ENCODE measurements at regions not wholly inside any gene's neighbourhood (a gene's known extent, or its start where the extent isn't known, plus 50 kb on each side); places are given as distances from the start of the nearest gene placed in this dataset.

DNA sequence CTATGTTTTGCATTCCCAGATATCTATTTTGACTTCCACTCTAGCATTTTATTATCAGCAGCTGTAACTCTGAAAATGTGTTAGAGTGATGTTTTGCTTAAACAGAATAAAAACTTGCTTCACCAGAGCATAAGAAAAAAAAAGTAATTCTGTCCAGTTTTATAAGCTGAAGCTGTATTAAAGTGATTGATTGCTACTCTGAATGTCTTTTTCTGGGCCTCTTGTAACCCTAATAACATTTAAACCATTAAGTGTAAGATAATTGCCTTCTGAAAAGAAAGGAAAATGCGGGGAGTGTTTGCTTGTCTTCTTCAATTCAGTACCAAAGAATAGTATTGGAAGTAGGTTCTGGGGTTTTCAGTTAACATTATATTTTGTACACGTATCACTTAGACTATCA lies 57.9 kb upstream of the UBE2E1 start:
- TF ChIP-seq, protein P1, sequence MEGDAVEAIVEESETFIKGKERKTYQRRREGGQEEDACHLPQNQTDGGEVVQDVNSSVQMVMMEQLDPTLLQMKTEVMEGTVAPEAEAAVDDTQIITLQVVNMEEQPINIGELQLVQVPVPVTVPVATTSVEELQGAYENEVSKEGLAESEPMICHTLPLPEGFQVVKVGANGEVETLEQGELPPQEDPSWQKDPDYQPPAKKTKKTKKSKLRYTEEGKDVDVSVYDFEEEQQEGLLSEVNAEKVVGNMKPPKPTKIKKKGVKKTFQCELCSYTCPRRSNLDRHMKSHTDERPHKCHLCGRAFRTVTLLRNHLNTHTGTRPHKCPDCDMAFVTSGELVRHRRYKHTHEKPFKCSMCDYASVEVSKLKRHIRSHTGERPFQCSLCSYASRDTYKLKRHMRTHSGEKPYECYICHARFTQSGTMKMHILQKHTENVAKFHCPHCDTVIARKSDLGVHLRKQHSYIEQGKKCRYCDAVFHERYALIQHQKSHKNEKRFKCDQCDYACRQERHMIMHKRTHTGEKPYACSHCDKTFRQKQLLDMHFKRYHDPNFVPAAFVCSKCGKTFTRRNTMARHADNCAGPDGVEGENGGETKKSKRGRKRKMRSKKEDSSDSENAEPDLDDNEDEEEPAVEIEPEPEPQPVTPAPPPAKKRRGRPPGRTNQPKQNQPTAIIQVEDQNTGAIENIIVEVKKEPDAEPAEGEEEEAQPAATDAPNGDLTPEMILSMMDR (IDR thresholded peaks at IDR 0.05) = no peak
- no peak for TF ChIP-seq POLR2A (IDR thresholded peaks at IDR 0.05)
